ENCODE measurements at regions not wholly inside any gene's neighbourhood (a gene's known extent, or its start where the extent isn't known, plus 50 kb on each side); places are given as distances from the start of the nearest gene placed in this dataset.
A peak's percentile ranks its signal among the peaks of the same experiment; 100 is the strongest.
"Not testable (repeated sequence)": the region's sequence is repeated elsewhere in the genome, so short reads cannot be mapped to it uniquely, and the experiment has no call there.

DNA sequence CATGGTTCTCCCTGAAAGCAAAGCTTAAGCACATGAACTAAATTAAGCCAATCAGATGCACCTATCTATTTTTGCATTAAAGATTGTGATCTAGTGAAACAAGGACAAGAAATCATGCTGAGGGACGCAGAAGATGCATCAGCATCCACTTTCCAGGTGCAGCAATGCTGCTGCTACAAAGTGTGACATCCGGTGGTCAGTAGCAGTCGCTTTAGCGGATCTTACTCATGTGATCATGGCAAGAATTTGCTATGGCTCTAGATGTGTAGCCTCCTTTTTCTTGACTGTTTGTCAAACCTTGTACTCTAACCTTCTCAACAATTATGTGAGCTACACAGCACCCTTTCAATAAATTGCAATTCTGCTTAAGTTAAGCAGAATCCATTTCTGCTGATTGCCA, 126.8 kb upstream of the SMLR1 start:
- no peak overlapping the region for H3K4me3 ChIP-seq (replicated peaks in 1 of 4; ENCODE audit: control extremely low read depth in 1 of 4, insufficient read depth in 1 of 4, low read depth in 3 of 4, low read length in 4 of 4)
- no peak overlapping the region for H2AFZ ChIP-seq (ENCODE audit: low read length)
- no peaks in the 10 kb centered on the region for H3K27me3 ChIP-seq (ENCODE audit: control insufficient read depth, insufficient read depth, low read length)
- no peak overlapping the region for H3K27ac ChIP-seq (ENCODE audit: insufficient read depth, low read length)
- no peaks in the 10 kb centered on the region for H3K4me1 ChIP-seq (ENCODE audit: control insufficient read depth, extremely low read depth, insufficient read depth, low read length)
- H3K4me2 ChIP-seq (ENCODE audit: extremely low read depth, insufficient read depth, low read length) = no peak overlapping the region
- no peaks in the 10 kb centered on the region for H3K9me3 ChIP-seq (ENCODE audit: control insufficient read depth, insufficient read depth, low read depth, low read length)
- no peak overlapping the region for H3K9ac ChIP-seq (ENCODE audit: insufficient read depth, low read length)
- DNase-seq (ENCODE audit: low read depth in 2 of 2) = no peak
- TF ChIP-seq, protein P1, sequence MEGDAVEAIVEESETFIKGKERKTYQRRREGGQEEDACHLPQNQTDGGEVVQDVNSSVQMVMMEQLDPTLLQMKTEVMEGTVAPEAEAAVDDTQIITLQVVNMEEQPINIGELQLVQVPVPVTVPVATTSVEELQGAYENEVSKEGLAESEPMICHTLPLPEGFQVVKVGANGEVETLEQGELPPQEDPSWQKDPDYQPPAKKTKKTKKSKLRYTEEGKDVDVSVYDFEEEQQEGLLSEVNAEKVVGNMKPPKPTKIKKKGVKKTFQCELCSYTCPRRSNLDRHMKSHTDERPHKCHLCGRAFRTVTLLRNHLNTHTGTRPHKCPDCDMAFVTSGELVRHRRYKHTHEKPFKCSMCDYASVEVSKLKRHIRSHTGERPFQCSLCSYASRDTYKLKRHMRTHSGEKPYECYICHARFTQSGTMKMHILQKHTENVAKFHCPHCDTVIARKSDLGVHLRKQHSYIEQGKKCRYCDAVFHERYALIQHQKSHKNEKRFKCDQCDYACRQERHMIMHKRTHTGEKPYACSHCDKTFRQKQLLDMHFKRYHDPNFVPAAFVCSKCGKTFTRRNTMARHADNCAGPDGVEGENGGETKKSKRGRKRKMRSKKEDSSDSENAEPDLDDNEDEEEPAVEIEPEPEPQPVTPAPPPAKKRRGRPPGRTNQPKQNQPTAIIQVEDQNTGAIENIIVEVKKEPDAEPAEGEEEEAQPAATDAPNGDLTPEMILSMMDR (conservative IDR thresholded peaks at IDR 0.05 in 1 of 2, IDR thresholded peaks at IDR 0.05 in 1 of 2; ENCODE audit: low read depth in 1 of 2, low read length in 2 of 2) = no peak
- TF ChIP-seq EZH2 (IDR thresholded peaks at IDR 0.05; ENCODE audit: low read length, missing control alignments) = no peak
- H3K36me3 ChIP-seq (ENCODE audit: control insufficient read depth, insufficient read depth, low read length) = no peaks in the 10 kb centered on the region
- H3K79me2 ChIP-seq (ENCODE audit: control insufficient read depth, insufficient read depth, low read length) = no peaks in the 10 kb centered on the region
- no peaks in the 10 kb centered on the region for H4K20me1 ChIP-seq (ENCODE audit: control insufficient read depth, extremely low read depth, insufficient read depth, low read length)

DNA sequence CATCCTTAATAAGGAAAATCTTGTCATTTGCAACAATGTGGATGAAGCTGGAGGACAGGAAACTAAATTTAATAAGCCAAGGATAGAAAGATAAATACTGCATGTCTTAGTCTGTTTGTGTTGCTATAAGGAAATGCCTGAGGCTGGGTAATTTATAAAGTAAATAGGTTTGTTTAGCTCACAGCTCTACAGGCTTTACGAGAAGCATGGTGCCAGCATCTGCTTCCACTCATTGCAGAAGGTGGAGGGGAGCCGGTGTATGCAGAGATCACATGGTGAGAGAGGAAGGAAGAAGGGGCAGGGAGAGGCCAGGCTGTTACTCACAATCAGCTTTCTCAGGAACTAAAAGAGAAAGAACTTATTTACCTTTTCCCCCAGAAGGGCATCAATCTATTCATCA, 118.9 kb upstream of the SMLR1 start:
- H3K9me3 ChIP-seq (ENCODE audit: control insufficient read depth, insufficient read depth, low read depth, low read length) = no peaks in the 10 kb centered on the region
- no peak overlapping the region for H3K9ac ChIP-seq (ENCODE audit: insufficient read depth, low read length)
- no peak overlapping the region for H3K27ac ChIP-seq (ENCODE audit: insufficient read depth, low read length)
- no peak overlapping the region for H3K4me2 ChIP-seq (ENCODE audit: extremely low read depth, insufficient read depth, low read length)
- H3K79me2 ChIP-seq (ENCODE audit: control insufficient read depth, insufficient read depth, low read length) = no peaks in the 10 kb centered on the region
- TF ChIP-seq, protein P1 (conservative IDR thresholded peaks at IDR 0.05 in 1 of 2, IDR thresholded peaks at IDR 0.05 in 1 of 2; ENCODE audit: low read depth in 1 of 2, low read length in 2 of 2) = no peak
- no peak for TF ChIP-seq EZH2 (IDR thresholded peaks at IDR 0.05; ENCODE audit: low read length, missing control alignments)
- H3K36me3 ChIP-seq (ENCODE audit: control insufficient read depth, insufficient read depth, low read length) = no peaks in the 10 kb centered on the region
- no peak overlapping the region for H3K4me3 ChIP-seq (replicated peaks in 1 of 4; ENCODE audit: control extremely low read depth in 1 of 4, insufficient read depth in 1 of 4, low read depth in 3 of 4, low read length in 4 of 4)
- no peaks in the 10 kb centered on the region for H3K27me3 ChIP-seq (ENCODE audit: control insufficient read depth, insufficient read depth, low read length)
- peak overlapping the region; percentile 27 for H2AFZ ChIP-seq (ENCODE audit: low read length)
- DNase-seq (ENCODE audit: low read depth in 2 of 2) = no peak
- H4K20me1 ChIP-seq (ENCODE audit: control insufficient read depth, extremely low read depth, insufficient read depth, low read length) = no peaks in the 10 kb centered on the region
- H3K4me1 ChIP-seq (ENCODE audit: control insufficient read depth, extremely low read depth, insufficient read depth, low read length) = no peaks in the 10 kb centered on the region

DNA sequence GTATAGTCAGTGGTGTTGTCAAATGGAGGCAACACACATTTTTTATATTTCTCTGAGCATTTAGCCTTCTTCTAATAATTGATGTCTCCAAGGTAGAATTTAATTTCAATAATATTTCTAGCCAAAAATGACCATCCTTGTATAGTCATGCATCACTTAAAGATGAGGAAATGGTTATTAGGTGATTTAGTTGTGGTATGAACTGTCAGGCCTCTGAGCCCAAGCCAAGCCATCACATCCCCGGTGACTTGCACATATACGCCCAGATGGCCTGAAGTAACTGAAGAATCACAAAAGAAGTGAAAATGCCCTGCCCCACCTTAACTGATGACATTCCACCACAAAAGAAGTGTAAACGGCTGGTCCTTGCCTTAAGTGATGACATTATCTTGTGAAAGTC, 115.6 kb upstream of the SMLR1 start:
- H2AFZ ChIP-seq (ENCODE audit: low read length); H3K27ac ChIP-seq (ENCODE audit: insufficient read depth, low read length); H3K27me3 ChIP-seq (ENCODE audit: control insufficient read depth, insufficient read depth, low read length); H3K4me1 ChIP-seq (ENCODE audit: control insufficient read depth, extremely low read depth, insufficient read depth, low read length); H4K20me1 ChIP-seq (ENCODE audit: control insufficient read depth, extremely low read depth, insufficient read depth, low read length); H3K9me3 ChIP-seq (ENCODE audit: control insufficient read depth, insufficient read depth, low read depth, low read length); H3K79me2 ChIP-seq (ENCODE audit: control insufficient read depth, insufficient read depth, low read length); H3K4me3 ChIP-seq (replicated peaks in 1 of 4; ENCODE audit: control extremely low read depth in 1 of 4, insufficient read depth in 1 of 4, low read depth in 3 of 4, low read length in 4 of 4); H3K4me2 ChIP-seq (ENCODE audit: extremely low read depth, insufficient read depth, low read length); H3K36me3 ChIP-seq (ENCODE audit: control insufficient read depth, insufficient read depth, low read length); H3K9ac ChIP-seq (ENCODE audit: insufficient read depth, low read length); DNase-seq (ENCODE audit: low read depth in 2 of 2): not testable (repeated sequence)

DNA sequence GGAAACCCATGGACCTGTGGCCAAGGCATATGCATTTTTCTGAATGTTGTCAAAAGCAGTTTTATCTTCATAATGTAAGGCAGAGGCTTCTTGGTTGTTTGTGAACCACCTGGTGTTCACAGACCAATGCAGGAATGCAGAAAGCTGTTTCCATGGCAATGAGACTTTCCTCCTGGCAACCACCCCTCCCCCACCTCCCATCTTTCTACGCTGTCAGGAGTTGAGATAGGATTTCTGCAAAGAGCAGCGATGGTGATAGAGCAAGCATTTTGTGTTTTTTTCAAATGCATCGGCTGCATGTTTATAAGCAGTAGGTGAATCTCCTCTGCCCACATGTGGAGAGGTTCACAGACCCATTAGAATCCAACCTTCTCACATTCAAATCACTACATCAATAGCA, 114.1 kb upstream of the SMLR1 start:
- no peaks in the 10 kb centered on the region for H3K4me1 ChIP-seq (ENCODE audit: control insufficient read depth, extremely low read depth, insufficient read depth, low read length)
- TF ChIP-seq, protein P1 (conservative IDR thresholded peaks at IDR 0.05 in 1 of 2, IDR thresholded peaks at IDR 0.05 in 1 of 2; ENCODE audit: low read depth in 1 of 2, low read length in 2 of 2) = no peak
- TF ChIP-seq EZH2 (IDR thresholded peaks at IDR 0.05; ENCODE audit: low read length, missing control alignments) = no peak
- no peak overlapping the region for H3K4me3 ChIP-seq (replicated peaks in 1 of 4; ENCODE audit: control extremely low read depth in 1 of 4, insufficient read depth in 1 of 4, low read depth in 3 of 4, low read length in 4 of 4)
- no peaks in the 10 kb centered on the region for H3K79me2 ChIP-seq (ENCODE audit: control insufficient read depth, insufficient read depth, low read length)
- no peak overlapping the region for H3K27ac ChIP-seq (ENCODE audit: insufficient read depth, low read length)
- no peaks in the 10 kb centered on the region for H3K27me3 ChIP-seq (ENCODE audit: control insufficient read depth, insufficient read depth, low read length)
- H3K9ac ChIP-seq (ENCODE audit: insufficient read depth, low read length) = no peak overlapping the region
- no peaks in the 10 kb centered on the region for H4K20me1 ChIP-seq (ENCODE audit: control insufficient read depth, extremely low read depth, insufficient read depth, low read length)
- H2AFZ ChIP-seq (ENCODE audit: low read length) = no peak overlapping the region
- no peak for DNase-seq (ENCODE audit: low read depth in 2 of 2)
- H3K36me3 ChIP-seq (ENCODE audit: control insufficient read depth, insufficient read depth, low read length) = no peaks in the 10 kb centered on the region
- H3K9me3 ChIP-seq (ENCODE audit: control insufficient read depth, insufficient read depth, low read depth, low read length) = no peaks in the 10 kb centered on the region
- no peak overlapping the region for H3K4me2 ChIP-seq (ENCODE audit: extremely low read depth, insufficient read depth, low read length)
